ENCODE measurements at regions not wholly inside any gene's neighbourhood (a gene's known extent, or its start where the extent isn't known, plus 50 kb on each side); places are given as distances from the start of the nearest gene placed in this dataset.
A peak's percentile ranks its signal among the peaks of the same experiment; 100 is the strongest.

DNA sequence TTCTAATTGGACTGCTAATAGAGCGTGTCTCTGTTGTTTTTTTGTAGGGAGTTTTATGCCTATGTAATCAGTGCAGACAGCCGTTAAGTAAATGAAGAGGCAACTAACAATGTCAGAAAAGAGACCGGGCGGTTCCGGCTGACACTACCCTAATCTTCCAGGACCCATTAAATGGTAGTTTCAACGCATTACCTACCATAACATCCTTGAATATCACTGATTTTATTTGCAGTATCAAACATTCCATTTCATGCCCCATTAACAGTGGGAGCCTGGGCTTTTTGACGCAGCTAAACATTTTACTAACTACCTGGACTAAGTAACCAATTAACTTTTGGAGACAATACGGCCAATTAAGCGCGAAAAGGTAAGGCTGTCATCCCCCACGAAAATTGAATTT is 832.9 kb upstream of the NR2F2 start:
- DNase-seq: peak; percentile 59

GRCh38 chr15:95498961-95499360 is 831.5 kb upstream of the NR2F2 start:
- no peak for DNase-seq

GRCh38 chr15:95499397-95499796 is 831.1 kb upstream of the NR2F2 start:
- no peak for DNase-seq

DNA sequence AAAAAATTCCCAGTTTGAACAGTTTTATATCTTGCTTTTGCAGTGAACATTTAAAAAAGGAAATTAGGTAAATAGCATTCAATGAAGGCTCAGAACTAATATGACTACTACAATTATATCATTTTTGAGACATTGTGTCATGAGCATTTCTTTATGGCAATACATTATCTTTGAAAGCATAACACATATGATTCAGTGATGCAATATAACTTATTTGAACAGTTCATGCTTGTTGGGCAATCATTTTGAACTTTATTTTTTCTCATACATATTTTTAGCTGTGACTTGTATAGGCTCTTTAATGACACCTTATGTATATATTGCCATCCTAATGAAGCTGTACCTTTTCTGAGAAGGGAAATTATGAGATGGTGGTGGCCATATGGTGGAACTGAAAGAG is 828.6 kb upstream of the NR2F2 start:
- no peak for DNase-seq

GRCh38 chr15:95503107-95503506 is 827.4 kb upstream of the NR2F2 start:
- DNase-seq: no peak

DNA sequence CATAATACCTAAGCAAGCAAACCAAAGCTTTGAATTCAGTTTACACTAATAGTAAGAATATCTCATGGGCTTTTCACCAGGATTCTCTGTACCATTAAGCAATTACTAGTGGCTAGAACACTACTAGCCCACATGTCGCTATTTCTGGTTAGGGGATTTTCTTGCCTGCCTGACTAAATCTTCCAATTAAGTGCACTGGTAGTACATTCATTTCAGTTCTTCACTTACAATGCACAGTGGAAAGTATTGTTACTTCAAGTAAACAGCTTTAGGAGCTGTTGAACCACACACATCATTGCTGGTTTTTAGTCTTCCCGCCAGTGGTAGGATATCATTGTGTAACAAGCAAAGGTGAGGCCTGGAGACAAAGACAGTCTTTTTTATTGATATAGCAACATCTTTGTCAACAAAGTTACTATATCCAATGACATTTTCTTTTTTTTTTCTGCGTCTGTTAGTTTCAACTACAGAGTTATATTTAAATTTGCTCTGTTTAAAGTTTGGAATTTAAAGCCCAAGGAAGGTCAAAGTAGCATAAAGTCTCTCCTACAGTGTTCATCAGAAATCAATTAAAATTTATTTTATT is 826.8 kb upstream of the NR2F2 start:
- no peak for DNase-seq

- DNase-seq: no peak
Measured at GRCh38 chr15:95511671-95512070, 818.8 kb upstream of the NR2F2 start.

- no peak for DNase-seq
Measured at GRCh38 chr15:95512906-95513305, 817.6 kb upstream of the NR2F2 start.

GRCh38 chr15:95519887-95520286 is 810.6 kb upstream of the NR2F2 start:
- no peak for DNase-seq

GRCh38 chr15:95520511-95520910 is 810.0 kb upstream of the NR2F2 start:
- DNase-seq: no peak

DNA sequence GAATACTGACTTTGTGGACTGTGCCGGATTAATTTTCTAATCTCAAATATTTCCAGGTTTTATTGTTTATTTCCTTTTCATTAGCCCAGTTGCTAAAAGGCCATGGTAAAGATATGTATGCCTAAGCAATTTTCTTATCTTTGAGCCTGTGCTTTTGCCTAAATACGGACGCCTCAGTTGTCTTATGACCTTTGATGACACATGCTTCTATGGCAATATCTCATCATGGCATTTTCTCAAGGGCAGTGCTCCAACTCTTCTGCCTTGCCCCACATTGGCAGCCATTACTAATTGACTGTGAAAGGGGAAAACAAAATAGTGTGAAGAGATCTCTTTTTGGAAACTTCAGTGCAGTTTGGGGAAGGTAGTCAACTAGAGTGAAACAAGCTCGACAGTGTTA is 809.6 kb upstream of the NR2F2 start:
- DNase-seq: no peak

- no peak for DNase-seq
Measured at GRCh38 chr15:95522533-95522932, 808.0 kb upstream of the NR2F2 start.

- no peak for DNase-seq
Measured at GRCh38 chr15:95528920-95529319, 801.6 kb upstream of the NR2F2 start.

- DNase-seq: no peak
Measured at GRCh38 chr15:95536638-95537037, 793.9 kb upstream of the NR2F2 start.

DNA sequence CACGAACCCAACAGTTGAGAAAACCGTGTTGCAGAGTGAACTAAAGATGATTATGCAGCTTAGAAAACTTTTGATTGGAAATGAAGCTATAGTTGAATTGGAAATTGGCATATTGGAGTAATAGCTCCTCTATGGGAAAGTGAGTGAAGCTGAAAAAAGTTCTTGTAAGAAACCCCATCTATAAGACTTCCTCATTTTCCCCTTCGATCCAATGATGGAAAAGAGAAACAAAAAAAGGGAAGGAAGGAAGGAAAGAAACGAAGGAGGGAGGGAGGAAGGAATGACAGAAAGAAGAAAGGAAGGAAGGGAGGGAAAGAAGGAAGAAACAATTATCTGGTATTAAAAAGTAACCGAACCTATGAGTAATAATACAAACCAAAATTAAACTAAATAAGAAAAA is 791.8 kb upstream of the NR2F2 start:
- no peak for DNase-seq

DNA sequence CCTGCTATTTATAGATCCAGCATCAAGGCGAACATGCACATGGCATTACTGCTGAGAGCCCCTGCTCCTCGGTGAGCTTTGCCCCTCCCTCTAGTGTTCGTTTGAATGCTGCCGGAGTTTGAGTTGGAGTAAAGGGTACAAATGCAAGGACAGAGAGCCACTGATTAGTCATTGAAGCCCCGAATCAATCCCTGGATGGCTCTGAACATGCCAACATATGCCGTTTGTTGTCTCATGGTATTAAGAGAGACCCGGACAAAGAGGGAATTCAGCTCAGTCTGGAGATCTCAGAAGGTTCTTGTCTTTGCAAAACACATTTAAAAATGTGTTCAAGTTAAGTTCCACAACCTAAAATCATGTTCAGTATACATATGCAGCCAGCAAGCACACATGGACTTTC is 789.2 kb upstream of the NR2F2 start:
- DNase-seq: no peak

- DNase-seq: no peak
Measured at GRCh38 chr15:95549168-95549738, 781.2 kb upstream of the NR2F2 start.

DNA sequence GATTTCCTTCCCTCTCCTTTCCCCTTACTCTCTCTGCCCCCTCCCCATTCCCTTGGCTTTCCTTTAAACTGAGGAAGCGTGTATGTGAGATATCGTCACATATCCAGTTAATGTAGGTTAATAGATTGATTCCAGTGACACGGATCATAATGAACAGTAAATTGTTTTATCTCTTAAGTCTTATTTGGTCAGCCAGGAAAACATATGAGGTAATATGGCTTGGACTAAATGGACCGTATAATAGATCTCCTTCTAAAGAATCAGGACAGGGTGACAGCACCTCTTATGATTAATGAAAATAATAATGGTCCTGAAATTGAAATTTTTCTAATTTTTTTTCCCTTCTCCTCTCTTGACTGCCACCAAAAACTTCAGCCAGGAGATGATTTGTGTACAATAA is 779.8 kb upstream of the NR2F2 start:
- no peak for DNase-seq

DNA sequence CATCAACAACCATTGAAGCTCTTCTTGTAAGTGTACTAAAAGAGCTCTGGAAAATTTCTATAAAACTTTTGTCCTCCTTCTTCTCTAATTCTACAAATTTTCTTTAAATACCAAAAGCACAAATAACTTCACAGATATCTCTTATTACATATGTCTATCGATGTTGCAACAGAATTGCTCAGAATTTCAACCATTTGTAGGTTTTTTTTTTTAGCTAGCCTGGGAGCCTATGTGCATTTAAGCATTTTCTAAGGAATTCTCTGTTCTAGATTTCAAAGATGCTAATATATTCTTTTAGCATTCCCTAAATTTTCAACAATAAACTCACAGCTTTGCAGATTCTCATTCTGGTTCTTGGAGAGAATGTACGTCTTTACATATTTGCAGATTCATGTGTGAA is 774.3 kb upstream of the NR2F2 start:
- no peak for DNase-seq

GRCh38 chr15:95556866-95557225 is 773.7 kb upstream of the NR2F2 start:
- DNase-seq: peak; percentile 85

GRCh38 chr15:95557226-95558046 is 773.1 kb upstream of the NR2F2 start:
- DNase-seq: peak; percentile 33

DNA sequence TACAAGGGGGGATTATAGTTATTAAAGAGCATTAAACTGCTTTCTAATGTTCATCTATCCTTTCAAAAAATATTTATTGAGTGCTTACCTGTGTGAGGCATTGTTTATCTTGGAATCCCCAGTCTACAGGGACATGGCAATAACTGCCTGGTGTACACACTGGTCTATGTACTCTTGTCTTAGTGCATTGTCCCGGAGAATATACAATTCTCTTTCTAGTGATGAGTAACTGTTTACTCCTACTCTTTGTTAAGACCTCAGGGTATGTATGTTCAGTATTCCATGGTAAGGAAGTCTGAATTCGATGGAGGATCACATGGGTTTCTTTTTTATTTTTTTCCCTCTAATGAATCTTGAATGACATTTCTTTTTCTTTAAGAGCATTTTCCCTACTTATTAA is 772.4 kb upstream of the NR2F2 start:
- no peak for DNase-seq

DNA sequence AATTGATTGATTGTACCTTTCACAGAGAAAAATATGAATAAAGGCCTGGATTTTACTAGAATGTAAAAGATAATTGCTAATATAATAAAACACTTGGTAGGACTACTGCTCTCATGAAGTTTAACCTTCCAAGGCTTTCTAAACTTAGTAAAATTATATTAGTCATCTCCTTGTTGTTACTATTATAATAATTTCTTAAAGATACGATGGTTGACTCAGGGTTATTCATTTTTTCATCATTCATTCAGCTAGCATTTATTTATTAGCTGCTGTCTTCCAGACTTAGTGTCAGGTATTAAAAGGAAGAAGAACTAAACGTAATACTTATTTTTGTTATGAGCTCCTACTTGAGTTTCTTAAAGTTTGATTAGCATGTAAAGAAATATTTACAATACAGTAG is 771.6 kb upstream of the NR2F2 start:
- no peak for DNase-seq

All from renal pelvis (tissue), 1 donor.